GM13977 (cell line): ENCODE measurements at regions not wholly inside any gene's neighbourhood (a gene's known extent, or its start where the extent isn't known, plus 50 kb on each side); places are given as distances from the start of the nearest gene placed in this dataset.

Experiments
- DNase-seq: peaks from one replicate; pipeline ENCODE4 v3.0.0; 2012; ENCODE audit warnings: low spot score
- CTCF ChIP-seq: IDR thresholded peaks from 2 replicates; pipeline ENCODE4 v1.5.1; 2012; ENCODE audit warnings: mild to moderate bottlenecking, control low read depth; ENCODE audit not compliant: insufficient read depth; ENCODE audit errors: extremely low read depth, missing control alignments
- in situ Hi-C: fragments of 300-500 bp; cut with MboI; formaldehyde crosslinking; loops from one replicate; pipeline ENCODE4 v1.12.0; 2022; ENCODE audit warnings: low sequenced_read_pairs, low pct_unique_long_range_greater_than_20kb, mixed read lengths, inconsistent platforms; ENCODE audit not compliant: unreplicated experiment

GRCh38 chr2:58727981-58728656, 487.0 kb upstream of the FANCL start:
- in situ Hi-C loops = no loop called here
- no peak for TF ChIP-seq CTCF
- no peak for DNase-seq

- in situ Hi-C loops = no loop called here
- no peak for TF ChIP-seq CTCF
- no peak for DNase-seq
These were observed 480.9 kb upstream of the FANCL start for GRCh38 chr2:58721912-58722591.

GRCh38 chr2:58720770-58721697, 479.9 kb upstream of the FANCL start:
- DNase-seq = no peak
- in situ Hi-C loops = no loop called here
- no peak for TF ChIP-seq CTCF

GRCh38 chr2:58720033-58720769, 479.1 kb upstream of the FANCL start:
- TF ChIP-seq CTCF = no peak
- DNase-seq = no peak
- in situ Hi-C loops = no loop called here

- no peak for TF ChIP-seq CTCF
- no peak for DNase-seq
- in situ Hi-C loops = no loop called here
These were observed 474.2 kb upstream of the FANCL start for GRCh38 chr2:58715344-58715743.

GRCh38 chr2:58714238-58714637, 473.1 kb upstream of the FANCL start:
- no peak for DNase-seq
- in situ Hi-C loops = no loop called here
- no peak for TF ChIP-seq CTCF
